Naive thymus-derived CD4-positive, alpha-beta T cell (primary cell): ENCODE measurements at regions not wholly inside any gene's neighbourhood (a gene's known extent, or its start where the extent isn't known, plus 50 kb on each side); places are given as distances from the start of the nearest gene placed in this dataset.

ENCODE experiments used
- ATAC-seq: fragments of 150-1000 bp; cut with Tn5 transposase; 2 replicates; pipeline ENCODE4 v1.10.0; 2021; ENCODE audit warnings: mild to moderate bottlenecking, moderate library complexity
- CTCF ChIA-PET: fragments of 350-600 bp; sonication (Branson Sonifier 250); formaldehyde crosslinking; loops from one replicate; lab custom pipeline; 2021; ENCODE audit warnings: antibody characterized with exemption; lab: Charles Lee
- POLR2A ChIA-PET: fragments of 350-600 bp; sonication (Branson Sonifier 250); formaldehyde crosslinking; loops from one replicate; lab custom pipeline; 2021; ENCODE audit warnings: antibody characterized with exemption, inconsistent platforms; lab: Charles Lee
- DNase-seq, 9 donors: peaks; one replicate each; pipeline versions ENCODE4 v3.0.0 to v3.0.0-alpha.2; 2020 to 2022; ENCODE audit warnings: mixed read lengths in 1 of 9
- H3K27ac ChIP-seq: one replicate; pipeline ENCODE4 v1.7.0; 2013; ENCODE audit warnings: mild to moderate bottlenecking, low read depth, low read length, moderate library complexity
- H3K27me3 ChIP-seq, 2 donors: one replicate each; pipeline ENCODE4 v1.7.0; 2013; ENCODE audit warnings: low read length in 2 of 2, mild to moderate bottlenecking in 2 of 2, moderate library complexity in 2 of 2; ENCODE audit not compliant: control insufficient read depth in 2 of 2, insufficient read depth in 2 of 2
- H3K36me3 ChIP-seq, 3 experiments: 1 replicate in 2 of 3; 2 replicates in 1 of 3; pipeline ENCODE4 v1.7.0; 2013; ENCODE audit warnings: low read length in 3 of 3, mild to moderate bottlenecking in 3 of 3, moderate library complexity in 1 of 3; ENCODE audit not compliant: insufficient read depth in 3 of 3, control insufficient read depth in 2 of 3
- H3K4me1 ChIP-seq, 2 donors: one replicate each; pipeline ENCODE4 v1.7.0; 2013; ENCODE audit warnings: low read length in 2 of 2, mild to moderate bottlenecking in 2 of 2, moderate library complexity in 1 of 2; ENCODE audit not compliant: control insufficient read depth in 2 of 2, insufficient read depth in 2 of 2
- H3K4me3 ChIP-seq: 2 replicates; pipeline ENCODE4 v1.7.0; 2013; ENCODE audit warnings: mild to moderate bottlenecking, low read length
- H3K9me3 ChIP-seq, 3 experiments: 1 replicate in 2 of 3; 2 replicates in 1 of 3; pipeline ENCODE4 v1.7.0; 2013; ENCODE audit warnings: low read length in 3 of 3; ENCODE audit not compliant: control insufficient read depth in 2 of 3
- H3K27ac Mint-ChIP-seq, 9 donors: one replicate each; pipeline ENCODE4 v1.8.0; 2020 to 2022; ENCODE audit warnings: mixed read lengths in 9 of 9, mild to moderate bottlenecking in 8 of 9, moderate library complexity in 5 of 9, inconsistent platforms in 2 of 9
- H3K27me3 Mint-ChIP-seq, 5 donors: one replicate each; pipeline ENCODE4 v1.8.0; 2021 to 2022; ENCODE audit warnings: mixed read lengths in 5 of 5, mild to moderate bottlenecking in 1 of 5
- H3K36me3 Mint-ChIP-seq, 5 donors: one replicate each; pipeline ENCODE4 v1.8.0; 2020 to 2022; ENCODE audit warnings: mixed read lengths in 5 of 5, mild to moderate bottlenecking in 3 of 5, inconsistent platforms in 1 of 5
- H3K4me1 Mint-ChIP-seq, 7 donors: one replicate each; pipeline ENCODE4 v1.8.0; 2020 to 2022; ENCODE audit warnings: mixed read lengths in 7 of 7, mild to moderate bottlenecking in 3 of 7, inconsistent platforms in 1 of 7
- H3K4me3 Mint-ChIP-seq, 10 donors: one replicate each; pipeline ENCODE4 v1.8.0; 2020 to 2022; ENCODE audit warnings: mild to moderate bottlenecking in 10 of 10, mixed read lengths in 10 of 10, moderate library complexity in 6 of 10, inconsistent platforms in 2 of 10
- H3K9me3 Mint-ChIP-seq, 11 donors: one replicate each; pipeline ENCODE4 v1.8.0; 2020 to 2022; ENCODE audit warnings: mixed read lengths in 11 of 11, mild to moderate bottlenecking in 4 of 11, inconsistent platforms in 1 of 11, moderate library complexity in 1 of 11
- intact Hi-C, 2 donors: fragments of 100-400 bp; cut with micrococcal nuclease; formaldehyde crosslinking; loops; one replicate each; pipeline ENCODE4 v1.15.1; 2023

DNA sequence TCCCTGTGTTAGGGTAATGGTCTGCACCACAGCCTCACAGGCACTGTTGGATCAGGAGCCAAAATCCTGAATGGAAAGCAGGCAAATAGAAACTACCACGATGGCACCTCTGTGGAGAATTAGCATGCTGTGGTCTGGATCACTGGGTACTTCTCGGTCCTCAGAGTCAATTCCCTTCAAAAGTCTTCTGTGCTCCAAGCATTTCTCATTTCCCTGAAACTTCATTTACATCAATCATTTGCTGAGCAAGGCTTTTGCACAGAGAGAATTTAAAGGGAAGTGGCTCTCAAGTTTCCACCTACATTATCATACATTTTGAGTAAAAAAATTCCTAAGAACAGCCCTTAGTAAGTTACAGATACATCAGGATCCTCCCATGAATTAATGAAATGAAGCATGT, 293.9 kb upstream of the NPSR1 start:
- no peaks in the 10 kb centered on the region for H3K9me3 ChIP-seq

DNA sequence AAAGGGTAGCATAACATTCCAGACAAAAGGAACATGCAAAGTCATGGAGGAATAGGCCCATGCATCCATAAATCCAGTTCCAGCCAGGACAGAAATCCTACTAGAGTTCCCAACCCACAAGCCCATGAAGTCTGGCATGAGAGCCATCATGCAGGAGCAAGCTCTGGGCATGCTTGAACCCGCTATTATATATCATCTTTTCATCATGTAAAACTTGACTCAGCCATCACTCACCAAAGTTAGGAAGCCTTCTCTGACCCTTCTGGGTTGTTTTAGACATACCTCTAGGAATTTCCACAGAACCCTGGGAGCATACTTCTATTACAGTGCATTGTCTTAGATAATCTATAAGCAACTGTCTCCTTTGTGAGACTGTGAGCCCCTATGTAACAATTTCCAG, 293.0 kb upstream of the NPSR1 start:
- Mint-ChIP-seq H3K27me3 (no peaks in the 10 kb centered on the region), H3K4me1 (no peaks in the 10 kb centered on the region), H3K27ac (no peak overlapping the region), H3K4me3 (no peak overlapping the region), H3K36me3 (no peaks in the 10 kb centered on the region), H3K9me3 (peaks cover 0 to 4% (median 0%) of the 10 kb centered on the region in 11 donors)
- POLR2A ChIA-PET = no interaction called here
- DNase-seq = no peak
- H3K4me3 ChIP-seq = no peak overlapping the region
- H3K27ac ChIP-seq = no peak overlapping the region
- no peaks in the 10 kb centered on the region for H3K36me3 ChIP-seq
- H3K9me3 ChIP-seq = no peaks in the 10 kb centered on the region
- CTCF ChIA-PET = no interaction called here
- intact Hi-C loops = no loop called here
- no peaks in the 10 kb centered on the region for H3K27me3 ChIP-seq
- no peak for ATAC-seq
- no peaks in the 10 kb centered on the region for H3K4me1 ChIP-seq

More for the DNA sequence above, 293.9 kb upstream of the NPSR1 start:
- H3K4me3 ChIP-seq = no peak overlapping the region
- no peaks in the 10 kb centered on the region for H3K4me1 ChIP-seq
- no peaks in the 10 kb centered on the region for H3K36me3 Mint-ChIP-seq
- H3K27ac ChIP-seq = no peak overlapping the region
- no peaks in the 10 kb centered on the region for H3K36me3 ChIP-seq
- CTCF ChIA-PET = no interaction called here
- intact Hi-C loops = no loop called here
- ATAC-seq (no peak), DNase-seq (no peak)
- H3K27me3 Mint-ChIP-seq = no peaks in the 10 kb centered on the region
- POLR2A ChIA-PET = no interaction called here
- H3K9me3 Mint-ChIP-seq = peaks cover 0 to 4% (median 0%) of the 10 kb centered on the region in 11 donors
- H3K4me1 Mint-ChIP-seq = no peaks in the 10 kb centered on the region
- H3K4me3 Mint-ChIP-seq = no peak overlapping the region
- H3K27ac Mint-ChIP-seq = no peak overlapping the region
- no peaks in the 10 kb centered on the region for H3K27me3 ChIP-seq

DNA sequence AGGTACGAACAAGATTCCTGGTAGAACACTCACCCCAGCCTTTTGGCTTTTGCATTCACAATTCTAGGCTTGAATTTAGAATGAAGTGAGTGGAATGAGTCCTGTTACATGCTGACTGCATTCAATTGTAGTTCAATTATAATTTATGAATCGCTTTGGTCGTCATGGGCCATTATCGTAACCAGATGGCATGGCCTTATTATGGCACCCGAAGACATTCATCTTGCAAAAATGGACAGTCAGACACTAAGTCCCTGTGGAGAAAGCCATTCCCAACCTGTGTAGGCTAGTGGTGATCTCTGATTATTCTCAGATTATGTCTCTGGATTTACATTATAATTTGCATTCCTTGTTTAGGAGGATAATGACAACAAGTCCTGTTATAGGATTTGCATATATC, 292.4 kb upstream of the NPSR1 start:
- H3K4me1 Mint-ChIP-seq = no peaks in the 10 kb centered on the region
- no peak for ATAC-seq
- H3K36me3 ChIP-seq = no peaks in the 10 kb centered on the region
- ChIA-PET POLR2A (no interaction called here), CTCF (no interaction called here)
- no peaks in the 10 kb centered on the region for H3K9me3 ChIP-seq
- H3K27ac ChIP-seq = no peak overlapping the region
- H3K4me3 Mint-ChIP-seq = no peak overlapping the region
- no peaks in the 10 kb centered on the region for H3K27me3 ChIP-seq
- no peaks in the 10 kb centered on the region for H3K27me3 Mint-ChIP-seq
- peaks cover 0 to 4% (median 0%) of the 10 kb centered on the region in 11 donors for H3K9me3 Mint-ChIP-seq
- no peak overlapping the region for H3K4me3 ChIP-seq
- intact Hi-C loops = no loop called here
- no peaks in the 10 kb centered on the region for H3K4me1 ChIP-seq
- no peak overlapping the region for H3K27ac Mint-ChIP-seq
- no peak for DNase-seq
- no peaks in the 10 kb centered on the region for H3K36me3 Mint-ChIP-seq

DNA sequence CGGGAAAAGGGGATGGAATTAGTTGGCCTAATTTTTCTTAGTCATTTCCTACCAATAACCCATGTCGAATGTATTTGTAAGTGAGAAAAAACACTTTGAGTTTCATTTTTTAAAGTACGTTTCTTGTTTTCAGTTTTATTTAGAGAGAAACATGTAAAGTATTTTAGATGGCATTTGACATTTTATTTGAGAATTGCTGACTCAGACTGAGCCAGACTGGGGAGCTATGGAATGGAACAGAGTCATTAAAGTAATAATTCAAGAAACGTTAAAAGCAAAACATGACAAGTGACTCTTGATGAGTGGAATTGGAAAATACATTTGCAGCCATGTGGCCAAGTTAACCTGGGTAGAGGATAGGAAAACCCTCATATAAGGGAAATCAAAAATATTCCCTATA, 286.1 kb upstream of the NPSR1 start:
- no peaks in the 10 kb centered on the region for H3K9me3 ChIP-seq
- intact Hi-C loops = no loop called here
- Mint-ChIP-seq H3K36me3 (no peaks in the 10 kb centered on the region), H3K4me1 (no peaks in the 10 kb centered on the region), H3K4me3 (no peak overlapping the region), H3K9me3 (peaks cover 0 to 9% (median 4%) of the 10 kb centered on the region in 11 donors), H3K27me3 (no peaks in the 10 kb centered on the region), H3K27ac (no peak overlapping the region)
- H3K36me3 ChIP-seq = no peaks in the 10 kb centered on the region
- no peak overlapping the region for H3K27ac ChIP-seq
- POLR2A ChIA-PET = no interaction called here
- H3K27me3 ChIP-seq = no peaks in the 10 kb centered on the region
- DNase-seq = no peak
- H3K4me3 ChIP-seq = no peak overlapping the region
- CTCF ChIA-PET = no interaction called here
- no peak for ATAC-seq
- no peaks in the 10 kb centered on the region for H3K4me1 ChIP-seq

DNA sequence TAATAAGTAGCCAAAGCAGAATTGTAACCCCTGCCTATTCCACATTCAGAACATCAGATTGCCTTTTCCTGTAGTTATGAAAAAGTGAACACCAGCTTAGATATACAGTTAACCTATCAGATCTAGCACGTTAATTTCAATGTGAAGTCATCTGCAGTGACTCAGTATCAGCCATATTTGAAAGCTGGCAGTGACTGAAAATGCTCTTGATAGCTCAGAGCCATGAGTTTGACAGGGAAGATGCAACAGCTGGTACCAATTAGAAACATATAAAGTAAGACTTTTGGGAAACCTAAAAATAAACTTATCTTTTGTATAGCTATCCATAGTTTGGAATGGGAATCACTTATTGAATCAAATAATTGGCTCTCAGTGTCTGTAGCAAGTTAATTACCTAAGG, 284.1 kb upstream of the NPSR1 start:
- Histone ChIP-seq H3K9me3 (no peaks in the 10 kb centered on the region), H3K4me3 (no peak overlapping the region), H3K27me3 (no peaks in the 10 kb centered on the region), H3K36me3 (no peaks in the 10 kb centered on the region), H3K27ac (no peak overlapping the region), H3K4me1 (no peaks in the 10 kb centered on the region)
- H3K4me1 Mint-ChIP-seq = no peaks in the 10 kb centered on the region
- ATAC-seq (no peak), DNase-seq (no peak)
- H3K27ac Mint-ChIP-seq = no peak overlapping the region
- POLR2A ChIA-PET = no interaction called here
- no peaks in the 10 kb centered on the region for H3K36me3 Mint-ChIP-seq
- no peak overlapping the region for H3K4me3 Mint-ChIP-seq
- CTCF ChIA-PET = no interaction called here
- intact Hi-C loops = no loop called here
- no peaks in the 10 kb centered on the region for H3K27me3 Mint-ChIP-seq
- H3K9me3 Mint-ChIP-seq = peaks cover 0 to 13% (median 5%) of the 10 kb centered on the region in 11 donors

DNA sequence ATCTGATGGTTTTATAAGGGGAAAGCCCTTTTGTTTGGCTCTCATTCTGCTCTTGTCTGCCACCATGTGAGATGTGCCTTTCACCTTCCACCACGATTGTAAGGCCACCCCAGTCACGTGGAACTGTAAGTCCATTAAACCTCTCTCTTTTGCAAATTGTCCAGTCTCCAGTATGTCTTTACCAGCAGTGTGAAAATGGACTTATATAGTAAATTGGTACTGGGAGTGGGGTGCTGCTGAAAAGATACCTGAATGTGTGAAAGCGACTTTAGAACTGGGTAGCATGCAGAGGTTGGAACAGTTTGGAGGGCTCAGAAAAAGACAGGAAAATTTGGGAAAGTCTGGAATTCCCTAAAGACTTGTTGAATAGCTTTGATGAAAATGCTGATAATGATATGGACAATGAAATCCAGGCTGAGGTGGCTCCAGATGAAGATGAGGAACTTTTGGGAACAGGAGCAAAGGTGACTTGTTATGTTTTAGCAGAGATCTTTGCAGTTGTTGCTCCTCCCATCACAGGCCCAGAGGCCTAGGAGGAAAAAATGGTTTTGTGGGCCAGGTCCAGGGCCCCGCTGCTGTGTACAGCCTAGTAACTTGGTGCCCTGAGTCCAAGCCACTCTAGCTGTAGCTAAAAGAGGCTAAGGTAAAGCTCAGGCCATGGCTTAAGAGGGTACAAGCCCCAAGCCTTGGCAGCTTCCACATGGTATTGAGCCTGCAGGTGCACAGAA, 275.7 kb upstream of the NPSR1 start:
- no peak for ATAC-seq
- Mint-ChIP-seq H3K36me3 (peaks cover 0 to 5% (median 0%) of the 10 kb centered on the region in 5 donors), H3K9me3 (peaks cover 3 to 27% (median 12%) of the 10 kb centered on the region in 11 donors), H3K27me3 (no peaks in the 10 kb centered on the region), H3K4me3 (no peak overlapping the region), H3K4me1 (no peaks in the 10 kb centered on the region), H3K27ac (no peak overlapping the region)
- H3K4me3 ChIP-seq = no peak overlapping the region
- no peaks in the 10 kb centered on the region for H3K36me3 ChIP-seq
- CTCF ChIA-PET = no interaction called here
- H3K9me3 ChIP-seq = peaks cover 0 to 4% (median 0%) of the 10 kb centered on the region in 3 experiments
- H3K27me3 ChIP-seq = no peaks in the 10 kb centered on the region
- intact Hi-C loops = no loop called here
- POLR2A ChIA-PET = no interaction called here
- no peak overlapping the region for H3K27ac ChIP-seq
- no peaks in the 10 kb centered on the region for H3K4me1 ChIP-seq
- DNase-seq = no peak

DNA sequence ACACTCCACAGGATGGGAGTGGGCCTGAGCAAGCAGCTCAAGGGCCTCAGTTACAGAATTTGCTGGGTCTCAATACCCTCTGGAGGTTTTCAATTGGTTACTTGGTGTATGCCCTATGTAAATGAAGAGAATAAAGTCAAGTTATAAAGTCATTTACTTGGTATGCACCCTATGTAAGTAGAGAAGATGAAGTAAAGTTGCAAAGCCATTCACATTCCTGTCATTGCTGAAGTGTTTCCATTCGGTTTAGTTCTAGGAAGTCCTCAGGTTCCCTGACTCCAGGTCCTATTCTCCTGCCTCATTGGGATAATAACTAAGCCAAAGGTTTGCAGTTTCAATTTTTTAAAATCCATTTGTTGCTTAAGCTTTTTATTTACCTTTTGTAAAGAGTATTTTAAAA, 272.6 kb upstream of the NPSR1 start:
- Mint-ChIP-seq H3K4me3 (no peak overlapping the region), H3K27me3 (no peaks in the 10 kb centered on the region), H3K27ac (no peak overlapping the region), H3K9me3 (peaks cover 3 to 27% (median 13%) of the 10 kb centered on the region in 11 donors), H3K4me1 (no peaks in the 10 kb centered on the region), H3K36me3 (peaks cover 0 to 5% (median 0%) of the 10 kb centered on the region in 5 donors)
- Histone ChIP-seq H3K4me1 (no peaks in the 10 kb centered on the region), H3K36me3 (no peaks in the 10 kb centered on the region), H3K4me3 (no peak overlapping the region), H3K9me3 (peaks cover 0 to 4% (median 0%) of the 10 kb centered on the region in 3 experiments), H3K27ac (no peak overlapping the region), H3K27me3 (no peaks in the 10 kb centered on the region)
- ATAC-seq (no peak), DNase-seq (no peak)
- POLR2A ChIA-PET = no interaction called here
- intact Hi-C loops = no loop called here
- CTCF ChIA-PET = no interaction called here
